RPMI7951 (cell line): ENCODE measurements at regions not wholly inside any gene's neighbourhood (a gene's known extent, or its start where the extent isn't known, plus 50 kb on each side); places are given as distances from the start of the nearest gene placed in this dataset.

Experiments used
- DNase-seq: peaks from one replicate; pipeline ENCODE4 v3.0.0-alpha.2; 2012; ENCODE audit warnings: low read depth

DNA sequence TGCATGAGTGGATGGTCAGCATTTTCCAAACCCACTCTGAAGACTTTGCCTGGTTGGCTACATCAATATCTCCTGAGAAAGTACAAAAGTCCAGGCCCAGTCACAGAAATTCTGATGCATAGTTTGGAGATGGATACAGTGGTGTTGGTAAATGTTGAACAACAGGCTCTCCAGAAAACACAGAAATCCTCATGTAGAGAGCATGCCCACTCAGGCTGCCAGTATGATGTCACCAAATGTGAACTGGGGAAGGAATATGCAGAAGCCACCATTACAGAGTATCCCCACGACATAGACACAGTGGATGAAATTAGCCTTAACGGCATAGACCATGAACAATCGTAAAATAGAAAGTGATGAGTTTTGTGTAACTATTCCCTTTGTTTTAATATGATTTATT, 97.1 kb upstream of the NXT1 start:
- DNase-seq, result no peak

DNA sequence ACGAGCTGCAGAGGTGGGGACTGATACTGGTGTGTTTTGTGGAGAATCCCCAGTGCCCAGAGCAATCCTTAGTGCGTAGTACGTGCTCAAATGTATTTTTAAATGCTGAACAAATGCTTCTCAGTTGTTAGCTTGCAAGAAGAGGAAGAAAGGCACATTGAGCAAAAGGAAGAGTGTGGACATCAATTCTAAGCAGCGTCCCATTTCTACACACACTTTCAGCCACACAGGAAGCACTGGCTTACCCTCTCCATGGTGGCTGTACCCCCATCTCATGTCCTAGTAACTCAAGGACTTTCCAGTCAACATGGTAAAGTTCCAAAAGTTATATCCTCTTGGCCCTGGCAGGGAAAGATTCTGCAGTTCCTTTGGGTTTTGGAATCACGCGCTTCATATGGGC, 98.8 kb upstream of the NXT1 start:
- DNase-seq, result no peak

GRCh38 chr20:23249541-23249940, 101.0 kb upstream of the NXT1 start:
- DNase-seq, result no peak

DNA sequence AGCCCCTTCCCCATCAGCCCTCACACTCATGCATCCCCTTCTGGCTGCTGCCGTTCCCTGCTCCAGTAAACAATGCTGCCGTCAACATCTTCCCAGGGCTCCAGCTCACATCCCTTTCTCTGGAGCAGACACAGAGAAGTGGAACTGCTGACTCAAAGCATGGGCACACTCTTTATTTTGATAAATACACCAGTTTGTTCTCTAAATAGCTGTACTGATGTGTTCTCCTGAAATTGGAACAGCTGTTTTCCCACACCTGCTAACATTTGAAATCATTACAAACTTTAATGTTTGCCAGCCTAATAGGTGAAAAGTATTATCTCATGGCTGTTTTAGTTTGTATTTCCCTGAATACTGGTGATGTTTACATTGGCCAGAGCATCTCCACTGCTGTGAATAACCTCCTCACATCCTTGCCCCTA, 102.1 kb upstream of the NXT1 start:
- DNase-seq, result no peak

- no peak for DNase-seq
Observed at GRCh38 chr20:23246717-23247664, 103.6 kb upstream of the NXT1 start.

DNA sequence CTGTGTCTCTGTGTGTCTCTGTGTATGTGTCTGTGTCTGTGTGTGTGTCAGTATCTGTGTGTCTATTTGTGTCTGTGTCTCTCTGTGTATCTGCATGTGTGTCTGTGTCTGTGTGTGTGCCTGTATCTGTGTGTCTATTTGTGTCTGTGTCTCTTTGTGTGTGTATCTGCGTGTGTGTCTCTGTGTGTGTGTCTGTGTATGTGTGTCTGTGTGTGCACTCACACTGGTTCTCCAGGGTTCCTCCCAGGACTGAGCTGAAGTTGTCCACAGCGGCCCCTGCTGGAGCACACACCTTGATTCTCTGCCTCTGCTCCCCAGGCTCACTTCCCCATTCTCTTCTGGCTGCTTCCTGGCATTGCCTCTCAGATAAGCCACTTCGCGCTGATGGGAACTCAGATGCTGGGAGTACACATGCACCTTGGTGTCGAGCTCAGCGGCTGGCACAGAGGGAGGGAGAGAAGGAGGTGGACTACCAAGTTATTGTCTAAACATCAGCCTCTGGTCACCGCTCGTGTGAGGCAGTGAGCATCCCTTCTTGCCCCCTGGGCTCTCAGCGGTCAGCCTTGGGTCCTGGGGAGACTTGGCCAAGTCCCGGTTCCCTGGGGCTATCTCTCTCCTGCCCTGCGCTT, 104.9 kb upstream of the NXT1 start:
- DNase-seq, result peak; percentile 55

DNA sequence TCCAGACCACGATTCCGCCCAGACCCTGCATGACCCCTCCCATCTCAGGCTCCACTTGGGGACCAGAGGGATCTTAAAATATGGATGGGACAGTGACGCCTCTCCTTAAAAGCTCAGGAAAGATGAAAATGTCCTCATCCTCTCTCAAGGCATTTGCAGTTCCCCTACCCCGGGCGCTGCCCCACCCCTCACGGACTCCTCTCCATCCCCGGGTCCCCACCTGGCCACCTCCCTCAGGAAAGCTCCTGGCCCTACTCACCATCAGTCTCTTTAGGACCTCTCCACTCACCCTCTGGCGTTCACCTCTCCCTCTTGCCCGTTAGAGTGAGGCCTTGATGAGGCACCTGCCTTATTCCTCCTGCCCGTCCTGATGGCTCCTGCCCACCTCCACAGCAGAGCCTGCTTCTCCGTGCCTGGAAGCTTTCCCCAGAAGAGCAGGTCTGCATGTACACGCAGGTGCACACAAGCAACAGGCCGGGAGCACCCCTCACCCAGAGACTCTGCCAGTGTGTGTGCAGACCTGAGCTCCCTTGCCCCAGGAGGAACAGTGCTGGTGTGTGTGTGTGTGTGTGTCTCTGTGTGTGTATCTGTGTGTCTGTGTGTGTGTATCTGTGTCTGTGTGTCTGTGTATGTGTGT, 105.6 kb upstream of the NXT1 start:
- no peak for DNase-seq

DNA sequence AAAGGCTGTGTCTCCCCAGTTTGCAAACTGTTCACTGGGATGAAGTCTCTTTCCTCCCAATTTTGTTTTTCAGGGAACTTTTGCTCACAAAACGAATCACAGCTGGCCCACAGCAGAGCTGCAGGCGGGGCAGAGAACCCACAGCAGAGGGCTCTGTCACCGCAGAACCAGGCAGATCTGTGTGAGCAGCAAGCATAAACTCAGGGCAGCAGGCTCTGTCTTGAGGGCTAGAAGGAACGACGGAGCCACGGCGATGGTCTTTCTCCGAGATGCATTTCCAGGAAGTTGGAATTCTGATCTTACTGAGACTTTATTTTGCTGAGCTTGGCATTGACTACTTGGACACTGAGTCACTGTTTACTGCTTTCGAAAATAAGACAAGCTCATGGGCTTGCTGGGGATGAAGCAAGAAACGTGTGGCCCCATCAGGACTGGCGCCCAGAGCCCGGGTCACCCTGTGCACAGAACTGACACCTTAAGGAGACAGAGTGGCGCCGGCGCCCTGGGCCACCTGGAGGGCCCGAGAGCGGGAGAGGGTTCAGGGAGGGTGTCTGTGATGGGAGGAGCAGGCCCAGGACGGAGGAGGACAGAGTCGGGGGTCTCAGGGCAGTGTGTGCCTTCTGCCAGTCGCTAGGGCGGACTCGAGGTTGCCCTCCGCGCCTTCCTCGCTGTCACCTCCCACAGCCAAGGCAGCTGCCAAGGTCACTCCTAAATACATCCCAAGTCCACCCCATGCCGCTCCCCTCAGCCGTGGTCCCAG, 106.3 kb upstream of the NXT1 start:
- peak; percentile 66 for DNase-seq

GRCh38 chr20:23243791-23244155, 106.8 kb upstream of the NXT1 start:
- no peak for DNase-seq

DNA sequence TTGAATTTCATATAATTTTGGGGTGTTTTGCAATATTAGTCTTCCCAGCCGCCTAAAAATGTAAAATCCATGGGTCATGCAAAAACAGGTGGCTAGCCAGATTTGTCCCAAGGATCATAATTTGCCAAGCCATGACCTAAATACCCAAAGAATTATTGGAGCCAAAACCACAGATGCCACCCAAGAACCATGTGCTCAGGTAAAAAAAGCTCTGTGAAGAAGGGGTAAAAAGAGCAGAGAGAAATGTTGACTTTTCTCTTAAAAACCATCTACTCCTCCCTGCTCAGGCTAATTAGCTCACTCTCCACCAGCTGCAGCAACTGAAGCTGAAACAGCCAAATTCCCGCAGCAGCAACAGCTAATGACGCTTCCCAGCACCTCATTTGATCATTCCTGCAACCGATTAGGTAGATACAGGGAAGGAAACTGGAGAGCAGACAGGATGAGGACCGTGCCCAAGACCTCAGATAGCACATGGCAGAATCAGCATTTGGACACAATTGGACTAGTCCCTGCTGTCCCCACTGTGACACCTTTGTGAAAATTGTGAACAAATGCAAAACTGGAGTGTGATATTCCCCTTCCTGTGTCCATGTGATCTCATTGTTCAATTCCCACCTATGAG, 107.9 kb upstream of the NXT1 start:
- DNase-seq, result no peak

DNA sequence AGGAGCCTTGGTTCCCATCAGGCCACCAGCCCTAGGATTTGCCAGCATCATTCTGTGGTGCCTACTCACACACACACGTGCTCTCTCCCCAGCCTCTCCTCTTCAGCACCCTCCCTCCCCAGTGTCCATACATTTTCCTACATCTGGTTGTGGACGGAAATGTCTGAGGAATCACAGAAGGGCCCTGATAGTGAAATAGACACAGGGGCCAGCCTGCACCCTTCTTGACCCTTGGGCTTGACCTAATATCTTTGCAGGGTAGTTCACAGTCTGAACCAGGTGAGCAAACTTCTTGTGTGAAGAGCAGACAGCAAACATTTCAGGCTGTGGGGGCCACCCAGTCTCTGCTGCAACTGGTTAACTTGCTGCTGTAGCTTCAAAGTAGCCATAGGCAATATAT, 108.5 kb upstream of the NXT1 start:
- DNase-seq, result no peak

DNA sequence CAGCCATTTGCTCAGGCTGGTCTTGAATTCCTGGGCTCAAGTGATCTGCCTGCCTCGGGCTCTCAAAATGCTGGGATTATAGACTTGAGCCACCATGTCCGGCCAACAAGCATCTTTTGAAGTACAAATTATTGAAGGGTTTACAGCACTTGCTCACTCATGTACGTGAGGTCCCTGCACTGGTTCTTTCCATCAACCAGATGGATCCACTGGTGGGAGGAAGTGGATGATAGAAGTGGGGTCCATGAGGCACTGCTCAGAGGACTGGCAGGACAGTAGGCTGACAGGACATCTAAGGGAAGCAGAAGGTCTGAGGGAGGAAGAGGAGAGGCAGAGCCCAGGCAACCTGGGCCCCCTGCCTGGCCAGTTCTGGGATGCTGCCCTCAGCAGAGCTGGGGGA, 109.2 kb upstream of the NXT1 start:
- no peak for DNase-seq

DNA sequence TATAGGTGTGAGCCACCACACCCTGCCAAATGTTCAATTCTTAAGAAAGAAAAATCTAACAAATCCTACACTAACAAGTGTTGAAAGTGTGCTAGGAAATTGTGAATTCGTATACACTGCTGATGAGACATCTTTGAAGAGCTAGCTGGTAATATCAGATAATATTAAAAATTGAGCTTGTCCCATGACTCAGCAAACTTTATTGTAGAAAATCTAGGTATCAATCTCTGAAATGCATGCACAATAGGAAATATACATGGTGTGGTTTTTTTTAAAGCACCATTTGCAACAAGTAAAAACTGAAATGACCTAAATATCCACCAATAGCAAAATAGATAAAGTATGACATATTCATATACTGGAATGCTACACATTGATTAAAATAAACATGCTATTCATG, 110.1 kb upstream of the NXT1 start:
- no peak for DNase-seq

DNA sequence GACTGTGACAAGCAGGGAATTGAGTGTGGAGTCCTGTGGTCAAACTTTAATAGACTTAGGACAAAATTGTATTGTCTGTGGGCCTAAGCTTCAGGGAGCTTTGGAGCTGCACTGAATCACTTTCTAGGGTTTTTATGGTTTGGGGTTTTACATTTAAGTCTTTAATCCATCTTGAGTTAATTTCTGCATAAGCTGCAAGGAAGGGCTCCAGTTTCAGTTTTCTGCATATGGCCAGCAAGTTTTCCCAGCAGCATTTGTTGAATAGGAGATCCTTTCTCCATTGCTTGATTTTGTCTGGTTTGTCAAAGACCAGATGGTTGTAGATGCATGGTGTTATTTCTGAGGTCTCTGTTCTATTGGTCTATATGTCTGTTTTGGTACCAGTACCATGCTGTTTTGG, 113.4 kb upstream of the NXT1 start:
- no peak for DNase-seq

- DNase-seq, result peak; percentile 76
Observed at GRCh38 chr20:23235173-23236027, 115.2 kb upstream of the NXT1 start.

- DNase-seq, result peak; percentile 88
Observed at GRCh38 chr20:23234311-23235078, 116.1 kb upstream of the NXT1 start.

- DNase-seq, result no peak
Observed at GRCh38 chr20:23233341-23233740, 117.2 kb upstream of the NXT1 start.

DNA sequence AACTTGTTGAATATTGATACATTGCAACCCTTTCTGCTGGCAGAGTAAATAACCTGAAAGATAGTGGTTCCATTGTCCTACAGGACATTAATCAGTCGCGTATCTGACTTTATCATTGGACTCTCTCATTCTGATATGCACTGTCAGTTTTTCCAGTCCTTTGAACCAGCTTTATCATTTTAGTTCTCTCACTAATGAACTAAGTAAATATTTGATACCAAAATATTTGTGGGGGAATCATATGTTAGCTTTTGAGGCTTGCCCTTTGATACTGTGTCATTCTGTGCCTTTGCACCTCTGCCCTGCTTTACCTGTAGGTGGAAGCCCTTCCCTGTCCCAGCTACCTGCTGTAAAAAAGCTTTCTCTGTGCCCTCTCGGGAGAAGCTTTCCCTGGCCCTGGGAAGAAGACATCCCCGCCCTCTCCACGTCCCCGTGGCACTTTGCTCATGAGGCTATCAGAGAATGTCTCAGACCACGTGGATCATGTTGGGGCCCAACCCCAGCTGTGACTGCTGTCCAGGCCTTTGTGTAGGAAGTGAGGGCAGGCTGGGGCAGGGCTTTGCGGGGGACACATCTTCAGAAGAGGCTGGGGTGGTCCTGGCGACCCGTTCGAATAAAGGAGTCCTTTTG, 117.8 kb upstream of the NXT1 start:
- DNase-seq, result no peak

- no peak for DNase-seq
Observed at GRCh38 chr20:23232219-23232581, 118.4 kb upstream of the NXT1 start.
